ENCODE measurements at regions not wholly inside any gene's neighbourhood (a gene's known extent, or its start where the extent isn't known, plus 50 kb on each side); places are given as distances from the start of the nearest gene placed in this dataset.

DNA sequence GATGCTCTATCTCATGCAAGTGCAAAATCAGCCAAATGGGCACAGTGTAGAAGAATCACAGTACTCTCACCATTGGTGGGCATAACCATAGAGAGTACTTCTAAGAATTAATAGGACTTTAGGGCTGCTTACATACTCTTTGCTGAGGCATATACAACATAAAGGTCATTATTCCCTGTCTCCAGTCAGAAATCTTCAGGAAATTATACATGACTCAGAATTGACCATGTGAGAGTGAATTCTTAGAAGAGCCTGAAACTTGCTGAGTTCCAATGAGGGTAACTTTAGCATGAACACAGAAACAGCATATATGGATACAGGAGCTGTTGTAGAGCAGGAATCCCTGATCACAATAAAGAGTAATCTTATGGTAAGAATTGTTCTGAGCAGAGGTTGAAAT is 498.7 kb downstream of the TENT5A start:
- no peaks in the 10 kb centered on the region for H3K79me2 ChIP-seq (ENCODE audit: control insufficient read depth in 1 of 2, insufficient read depth in 2 of 2, low read length in 2 of 2)
- H3K18ac ChIP-seq (ENCODE audit: extremely low read depth, low read length), result no peak overlapping the region
- no peak overlapping the region for H3K23ac ChIP-seq (ENCODE audit: insufficient read length)
- H4K8ac ChIP-seq (ENCODE audit: extremely low read depth, insufficient read depth, low read length), result no peak overlapping the region
- FAIRE-seq (no peak), DNase-seq (ENCODE audit: low read depth in 1 of 2, low spot score in 2 of 2) (no peak)
- TF ChIP-seq, protein P1, sequence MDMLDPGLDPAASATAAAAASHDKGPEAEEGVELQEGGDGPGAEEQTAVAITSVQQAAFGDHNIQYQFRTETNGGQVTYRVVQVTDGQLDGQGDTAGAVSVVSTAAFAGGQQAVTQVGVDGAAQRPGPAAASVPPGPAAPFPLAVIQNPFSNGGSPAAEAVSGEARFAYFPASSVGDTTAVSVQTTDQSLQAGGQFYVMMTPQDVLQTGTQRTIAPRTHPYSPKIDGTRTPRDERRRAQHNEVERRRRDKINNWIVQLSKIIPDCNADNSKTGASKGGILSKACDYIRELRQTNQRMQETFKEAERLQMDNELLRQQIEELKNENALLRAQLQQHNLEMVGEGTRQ (IDR thresholded peaks at IDR 0.05; ENCODE audit: low read length), result no peak
- TF ChIP-seq EP300 (IDR thresholded peaks at IDR 0.05; ENCODE audit: borderline replicate concordance in 1 of 2, low read depth in 2 of 2, low read length in 2 of 2) (no peak), JUND (IDR thresholded peaks at IDR 0.05; ENCODE audit: low read length) (no peak), PHF8 (conservative IDR thresholded peaks at IDR 0.05; ENCODE audit: low read depth, low read length) (no peak), RXRA (IDR thresholded peaks at IDR 0.05; ENCODE audit: insufficient read depth, low read depth, low read length) (no peak), YY1 (IDR thresholded peaks at IDR 0.05; ENCODE audit: low read depth, low read length) (no peak), CHD1 (IDR thresholded peaks at IDR 0.05; ENCODE audit: low read depth, low read length) (no peak), HDAC6 (IDR thresholded peaks at IDR 0.05; ENCODE audit: low read depth, low read length) (no peak), FOSL1 (IDR thresholded peaks at IDR 0.05; ENCODE audit: insufficient read depth, low read depth, low read length) (no peak), NANOG (IDR thresholded peaks at IDR 0.05; ENCODE audit: insufficient read depth, low read depth, low read length, poor library complexity, severe bottlenecking) (no peak), CEBPB (IDR thresholded peaks at IDR 0.05; ENCODE audit: low read depth, low read length) (no peak), CBX5 (IDR thresholded peaks at IDR 0.05; ENCODE audit: low read depth, low read length) (no peak), RNF2 (IDR thresholded peaks at IDR 0.05; ENCODE audit: borderline replicate concordance, low read depth, low read length, missing control alignments, poor library complexity, severe bottlenecking) (no peak)
- H2BK5ac ChIP-seq (ENCODE audit: low read depth, low read length), result no peak overlapping the region
- no peak overlapping the region for H3K4me2 ChIP-seq (ENCODE audit: insufficient read depth in 1 of 2, low read depth in 2 of 2, low read length in 2 of 2)
- no peak overlapping the region for H3K4me3 ChIP-seq (ENCODE audit: extremely low read depth in 1 of 4, insufficient read depth in 2 of 4, low read depth in 3 of 4, low read length in 4 of 4)
- H3K36me3 ChIP-seq (ENCODE audit: control insufficient read depth in 2 of 4, insufficient read depth in 4 of 4, low read length in 3 of 4), result no peaks in the 10 kb centered on the region
- no peak overlapping the region for H4K91ac ChIP-seq (replicated peaks; ENCODE audit: insufficient read length, low read length)
- no peaks in the 10 kb centered on the region for H3K79me1 ChIP-seq (ENCODE audit: low read depth, low read length)
- H2BK12ac ChIP-seq (ENCODE audit: low read depth, low read length), result no peak overlapping the region
- no peak overlapping the region for H2AFZ ChIP-seq (ENCODE audit: low read length)
- H3K9ac ChIP-seq (replicated peaks in 1 of 4; ENCODE audit: extremely low read depth in 1 of 4, low read depth in 3 of 4, low read length in 3 of 4), result no peak overlapping the region
- H2BK20ac ChIP-seq (ENCODE audit: low read length), result no peak overlapping the region
- no peaks in the 10 kb centered on the region for H4K20me1 ChIP-seq (replicated peaks in 1 of 2; ENCODE audit: control insufficient read depth in 1 of 2, insufficient read depth in 2 of 2, low read length in 2 of 2)
- H4K5ac ChIP-seq (ENCODE audit: insufficient read length, low read depth, low read length), result no peak overlapping the region
- H2AK5ac ChIP-seq (ENCODE audit: low read depth, low read length), result no peak overlapping the region
- ChIA-PET POLR2A (ENCODE audit: partially characterized antibody) (no interaction called here), CTCF (ENCODE audit: partially characterized antibody) (no interaction called here)
- H3K27me3 ChIP-seq (replicated peaks in 1 of 4; ENCODE audit: control insufficient read depth in 3 of 4, extremely low read depth in 1 of 4, insufficient read depth in 3 of 4, low read length in 3 of 4), result no peaks in the 10 kb centered on the region
- no peak overlapping the region for H3K27ac ChIP-seq (ENCODE audit: low read depth, low read length)
- H3K14ac ChIP-seq (ENCODE audit: insufficient read length), result no peak overlapping the region
- no peaks in the 10 kb centered on the region for H3K9me3 ChIP-seq (ENCODE audit: insufficient read depth in 2 of 2, low read depth in 1 of 2, low read length in 1 of 2)
- no peak overlapping the region for H2BK120ac ChIP-seq (replicated peaks; ENCODE audit: low read depth, low read length)
- no peak overlapping the region for H3K56ac ChIP-seq (replicated peaks; ENCODE audit: insufficient read length, low read depth, low read length)
- no peaks in the 10 kb centered on the region for H3K4me1 ChIP-seq (replicated peaks in 1 of 4; ENCODE audit: control insufficient read depth in 3 of 4, insufficient read depth in 4 of 4, low read length in 3 of 4)
- no peak overlapping the region for H3K4ac ChIP-seq (replicated peaks; ENCODE audit: insufficient read length, low read depth, low read length)
- no peaks in the 10 kb centered on the region for H3K23me2 ChIP-seq (ENCODE audit: low read depth, low read length)
- H2BK15ac ChIP-seq (ENCODE audit: low read length), result no peak overlapping the region

Data from H1 (cell line).